ENCODE measurements at regions not wholly inside any gene's neighbourhood (a gene's known extent, or its start where the extent isn't known, plus 50 kb on each side); places are given as distances from the start of the nearest gene placed in this dataset.

- TF ChIP-seq SUZ12 (IDR thresholded peaks at IDR 0.05; ENCODE audit: extremely low read depth, insufficient read depth, insufficient read length) (no peak), YY1 (IDR thresholded peaks at IDR 0.05; ENCODE audit: insufficient read depth, insufficient read length) (no peak), ZNF274 (IDR thresholded peaks at IDR 0.05; ENCODE audit: low read depth, low read length) (no peak)
- H3K36me3 ChIP-seq (ENCODE audit: insufficient read depth, insufficient read length, low read length): no peaks in the 10 kb centered on the region
- H3K4me1 ChIP-seq (ENCODE audit: insufficient read depth, insufficient read length): no peaks in the 10 kb centered on the region
- H3K27me3 ChIP-seq (ENCODE audit: insufficient read depth, insufficient read length): no peaks in the 10 kb centered on the region
- no peaks in the 10 kb centered on the region for H3K9me3 ChIP-seq (ENCODE audit: insufficient read depth, low read length)
- no peak overlapping the region for H3K9ac ChIP-seq (ENCODE audit: insufficient read length, low read depth)
- DNase-seq (ENCODE audit: low read depth, low spot score): no peak
- no peak overlapping the region for H3K4me3 ChIP-seq (ENCODE audit: insufficient read length, low read depth)
These were observed 74.0 kb upstream of the TNR start for GRCh38 chr1:175817445-175817844.

GRCh38 chr1:175814885-175815284 lies 71.5 kb upstream of the TNR start:
- Histone ChIP-seq H3K4me3 (ENCODE audit: insufficient read length, low read depth) (no peak overlapping the region), H3K36me3 (ENCODE audit: insufficient read depth, insufficient read length, low read length) (no peaks in the 10 kb centered on the region), H3K4me1 (ENCODE audit: insufficient read depth, insufficient read length) (no peaks in the 10 kb centered on the region), H3K9ac (ENCODE audit: insufficient read length, low read depth) (no peak overlapping the region), H3K9me3 (ENCODE audit: insufficient read depth, low read length) (no peaks in the 10 kb centered on the region), H3K27me3 (ENCODE audit: insufficient read depth, insufficient read length) (no peaks in the 10 kb centered on the region)
- TF ChIP-seq ZNF274 (IDR thresholded peaks at IDR 0.05; ENCODE audit: low read depth, low read length) (no peak), YY1 (IDR thresholded peaks at IDR 0.05; ENCODE audit: insufficient read depth, insufficient read length) (no peak), SUZ12 (IDR thresholded peaks at IDR 0.05; ENCODE audit: extremely low read depth, insufficient read depth, insufficient read length) (no peak)
- no peak for DNase-seq (ENCODE audit: low read depth, low spot score)

GRCh38 chr1:175812936-175813335 lies 69.5 kb upstream of the TNR start:
- no peak overlapping the region for H3K9ac ChIP-seq (ENCODE audit: insufficient read length, low read depth)
- no peak overlapping the region for H3K4me3 ChIP-seq (ENCODE audit: insufficient read length, low read depth)
- H3K4me1 ChIP-seq (ENCODE audit: insufficient read depth, insufficient read length): no peaks in the 10 kb centered on the region
- H3K9me3 ChIP-seq (ENCODE audit: insufficient read depth, low read length): no peaks in the 10 kb centered on the region
- H3K27me3 ChIP-seq (ENCODE audit: insufficient read depth, insufficient read length): no peaks in the 10 kb centered on the region
- H3K36me3 ChIP-seq (ENCODE audit: insufficient read depth, insufficient read length, low read length): no peaks in the 10 kb centered on the region
- DNase-seq (ENCODE audit: low read depth, low spot score): no peak
- TF ChIP-seq ZNF274 (IDR thresholded peaks at IDR 0.05; ENCODE audit: low read depth, low read length): no peak
- TF ChIP-seq SUZ12 (IDR thresholded peaks at IDR 0.05; ENCODE audit: extremely low read depth, insufficient read depth, insufficient read length): no peak
- TF ChIP-seq YY1 (IDR thresholded peaks at IDR 0.05; ENCODE audit: insufficient read depth, insufficient read length): no peak

GRCh38 chr1:175810305-175810704 lies 66.9 kb upstream of the TNR start:
- no peak overlapping the region for H3K4me3 ChIP-seq (ENCODE audit: insufficient read length, low read depth)
- TF ChIP-seq SUZ12 (IDR thresholded peaks at IDR 0.05; ENCODE audit: extremely low read depth, insufficient read depth, insufficient read length) (no peak), ZNF274 (IDR thresholded peaks at IDR 0.05; ENCODE audit: low read depth, low read length) (no peak), YY1 (IDR thresholded peaks at IDR 0.05; ENCODE audit: insufficient read depth, insufficient read length) (no peak)
- no peaks in the 10 kb centered on the region for H3K9me3 ChIP-seq (ENCODE audit: insufficient read depth, low read length)
- H3K9ac ChIP-seq (ENCODE audit: insufficient read length, low read depth): no peak overlapping the region
- no peaks in the 10 kb centered on the region for H3K36me3 ChIP-seq (ENCODE audit: insufficient read depth, insufficient read length, low read length)
- H3K27me3 ChIP-seq (ENCODE audit: insufficient read depth, insufficient read length): no peaks in the 10 kb centered on the region
- H3K4me1 ChIP-seq (ENCODE audit: insufficient read depth, insufficient read length): no peaks in the 10 kb centered on the region
- no peak for DNase-seq (ENCODE audit: low read depth, low spot score)

- H3K4me1 ChIP-seq (ENCODE audit: insufficient read depth, insufficient read length): no peaks in the 10 kb centered on the region
- no peaks in the 10 kb centered on the region for H3K36me3 ChIP-seq (ENCODE audit: insufficient read depth, insufficient read length, low read length)
- H3K9me3 ChIP-seq (ENCODE audit: insufficient read depth, low read length): no peaks in the 10 kb centered on the region
- no peak for TF ChIP-seq SUZ12 (IDR thresholded peaks at IDR 0.05; ENCODE audit: extremely low read depth, insufficient read depth, insufficient read length)
- no peak for TF ChIP-seq YY1 (IDR thresholded peaks at IDR 0.05; ENCODE audit: insufficient read depth, insufficient read length)
- TF ChIP-seq ZNF274 (IDR thresholded peaks at IDR 0.05; ENCODE audit: low read depth, low read length): no peak
- no peaks in the 10 kb centered on the region for H3K27me3 ChIP-seq (ENCODE audit: insufficient read depth, insufficient read length)
- H3K9ac ChIP-seq (ENCODE audit: insufficient read length, low read depth): no peak overlapping the region
- DNase-seq (ENCODE audit: low read depth, low spot score): no peak
- no peak overlapping the region for H3K4me3 ChIP-seq (ENCODE audit: insufficient read length, low read depth)
These were observed 65.6 kb upstream of the TNR start for GRCh38 chr1:175808999-175809398.

GRCh38 chr1:175808573-175808972 lies 65.2 kb upstream of the TNR start:
- Histone ChIP-seq H3K9ac (ENCODE audit: insufficient read length, low read depth) (no peak overlapping the region), H3K9me3 (ENCODE audit: insufficient read depth, low read length) (no peaks in the 10 kb centered on the region), H3K4me1 (ENCODE audit: insufficient read depth, insufficient read length) (no peaks in the 10 kb centered on the region), H3K27me3 (ENCODE audit: insufficient read depth, insufficient read length) (no peaks in the 10 kb centered on the region), H3K4me3 (ENCODE audit: insufficient read length, low read depth) (no peak overlapping the region), H3K36me3 (ENCODE audit: insufficient read depth, insufficient read length, low read length) (no peaks in the 10 kb centered on the region)
- DNase-seq (ENCODE audit: low read depth, low spot score): peak; percentile 51
- TF ChIP-seq ZNF274 (IDR thresholded peaks at IDR 0.05; ENCODE audit: low read depth, low read length): no peak
- no peak for TF ChIP-seq YY1 (IDR thresholded peaks at IDR 0.05; ENCODE audit: insufficient read depth, insufficient read length)

GRCh38 chr1:175804561-175804960 lies 61.2 kb upstream of the TNR start:
- Histone ChIP-seq H3K27me3 (ENCODE audit: insufficient read depth, insufficient read length) (no peaks in the 10 kb centered on the region), H3K4me3 (ENCODE audit: insufficient read length, low read depth) (no peak overlapping the region), H3K9me3 (ENCODE audit: insufficient read depth, low read length) (no peaks in the 10 kb centered on the region), H3K9ac (ENCODE audit: insufficient read length, low read depth) (no peak overlapping the region), H3K36me3 (ENCODE audit: insufficient read depth, insufficient read length, low read length) (no peaks in the 10 kb centered on the region), H3K4me1 (ENCODE audit: insufficient read depth, insufficient read length) (no peaks in the 10 kb centered on the region)
- no peak for DNase-seq (ENCODE audit: low read depth, low spot score)
- no peak for TF ChIP-seq YY1 (IDR thresholded peaks at IDR 0.05; ENCODE audit: insufficient read depth, insufficient read length)

GRCh38 chr1:175803413-175803812 lies 60.0 kb upstream of the TNR start:
- no peaks in the 10 kb centered on the region for H3K27me3 ChIP-seq (ENCODE audit: insufficient read depth, insufficient read length)
- H3K36me3 ChIP-seq (ENCODE audit: insufficient read depth, insufficient read length, low read length): no peaks in the 10 kb centered on the region
- TF ChIP-seq YY1 (IDR thresholded peaks at IDR 0.05; ENCODE audit: insufficient read depth, insufficient read length) (no peak), ZNF274 (IDR thresholded peaks at IDR 0.05; ENCODE audit: low read depth, low read length) (no peak), SUZ12 (IDR thresholded peaks at IDR 0.05; ENCODE audit: extremely low read depth, insufficient read depth, insufficient read length) (no peak)

More at GRCh38 chr1:175803413-175803812, 60.0 kb upstream of the TNR start:
- H3K4me3 ChIP-seq (ENCODE audit: insufficient read length, low read depth): no peak overlapping the region
- H3K9ac ChIP-seq (ENCODE audit: insufficient read length, low read depth): no peak overlapping the region
- no peaks in the 10 kb centered on the region for H3K4me1 ChIP-seq (ENCODE audit: insufficient read depth, insufficient read length)
- no peak for DNase-seq (ENCODE audit: low read depth, low spot score)
- H3K9me3 ChIP-seq (ENCODE audit: insufficient read depth, low read length): no peaks in the 10 kb centered on the region

Data from NT2/D1 (cell line).